ENCODE measurements at regions not wholly inside any gene's neighbourhood (a gene's known extent, or its start where the extent isn't known, plus 50 kb on each side); places are given as distances from the start of the nearest gene placed in this dataset.

GRCh38 chr6:135586388-135586787 lies 88.8 kb upstream of the AHI1 start:
- 68% methylated on average over 2 of the region's 2 CpGs for WGBS
- Histone ChIP-seq H3K27ac (ENCODE audit: low read depth in 1 of 2, low read length in 2 of 2) (no peak overlapping the region), H3K9ac (ENCODE audit: low read depth in 1 of 2, low read length in 2 of 2) (no peak overlapping the region), H3K4me1 (ENCODE audit: control insufficient read depth in 4 of 4, insufficient read depth in 4 of 4, low read length in 3 of 4) (no peaks in the 10 kb centered on the region), H3K9me3 (ENCODE audit: control insufficient read depth in 4 of 4, low read length in 3 of 4) (no peaks in the 10 kb centered on the region), H3K4me3 (ENCODE audit: low read depth in 1 of 3, low read length in 3 of 3) (no peak overlapping the region), H3K27me3 (ENCODE audit: control insufficient read depth in 4 of 4, insufficient read depth in 4 of 4, low read length in 3 of 4) (no peaks in the 10 kb centered on the region), H3K36me3 (ENCODE audit: control insufficient read depth in 4 of 4, insufficient read depth in 3 of 4, low read depth in 1 of 4, low read length in 3 of 4) (no peaks in the 10 kb centered on the region)
- DNase-seq (ENCODE audit: low spot score) = no peak
- TF ChIP-seq ATF3 (IDR thresholded peaks at IDR 0.05) (no peak), RAD21 (IDR thresholded peaks at IDR 0.05) (no peak), YY1 (IDR thresholded peaks at IDR 0.05) (no peak), JUND (IDR thresholded peaks at IDR 0.05) (no peak), EGR1 (IDR thresholded peaks at IDR 0.05; ENCODE audit: low read depth in 2 of 2) (no peak), MAX (IDR thresholded peaks at IDR 0.05) (no peak), NR2F2 (IDR thresholded peaks at IDR 0.05) (no peak)

GRCh38 chr6:135586844-135587243 lies 89.3 kb upstream of the AHI1 start:
- WGBS = 73% methylated on average over 4 of the region's 4 CpGs
- no peaks in the 10 kb centered on the region for H3K36me3 ChIP-seq (ENCODE audit: control insufficient read depth in 4 of 4, insufficient read depth in 3 of 4, low read depth in 1 of 4, low read length in 3 of 4)
- H3K27ac ChIP-seq (ENCODE audit: low read depth in 1 of 2, low read length in 2 of 2) = no peak overlapping the region
- no peak overlapping the region for H3K9ac ChIP-seq (ENCODE audit: low read depth in 1 of 2, low read length in 2 of 2)
- no peaks in the 10 kb centered on the region for H3K9me3 ChIP-seq (ENCODE audit: control insufficient read depth in 4 of 4, low read length in 3 of 4)
- no peak overlapping the region for H3K4me3 ChIP-seq (ENCODE audit: low read depth in 1 of 3, low read length in 3 of 3)
- H3K4me1 ChIP-seq (ENCODE audit: control insufficient read depth in 4 of 4, insufficient read depth in 4 of 4, low read length in 3 of 4) = no peaks in the 10 kb centered on the region
- TF ChIP-seq YY1 (IDR thresholded peaks at IDR 0.05) = no peak
- no peak for TF ChIP-seq FOXA2 (IDR thresholded peaks at IDR 0.05)
- TF ChIP-seq MAX (IDR thresholded peaks at IDR 0.05) = no peak
- TF ChIP-seq ZBTB33 (IDR thresholded peaks at IDR 0.05) = no peak
- no peak for TF ChIP-seq REST (IDR thresholded peaks at IDR 0.05)
- TF ChIP-seq FOXA1 (IDR thresholded peaks at IDR 0.05) = no peak
- no peak for TF ChIP-seq NR2F2 (IDR thresholded peaks at IDR 0.05)
- TF ChIP-seq GABPA (IDR thresholded peaks at IDR 0.05 in 1 of 2, conservative IDR thresholded peaks at IDR 0.05 in 1 of 2) = no peak
- TF ChIP-seq RXRA (IDR thresholded peaks at IDR 0.05) = no peak
- no peaks in the 10 kb centered on the region for H3K27me3 ChIP-seq (ENCODE audit: control insufficient read depth in 4 of 4, insufficient read depth in 4 of 4, low read length in 3 of 4)
- no peak for DNase-seq (ENCODE audit: low spot score)
